ENCODE measurements at regions not wholly inside any gene's neighbourhood (a gene's known extent, or its start where the extent isn't known, plus 50 kb on each side); places are given as distances from the start of the nearest gene placed in this dataset.

GRCh38 chr7:53940483-53940882 is 601.7 kb upstream of the VSTM2A start:
- H3K4me3 ChIP-seq (ENCODE audit: low read depth, low read length) = no peak overlapping the region

- no peak overlapping the region for H3K4me3 ChIP-seq (ENCODE audit: low read depth, low read length)
Observed at GRCh38 chr7:53947732-53948131, 594.4 kb upstream of the VSTM2A start.

- no peak overlapping the region for H3K4me3 ChIP-seq (ENCODE audit: low read depth, low read length)
Observed at GRCh38 chr7:53965716-53966115, 576.5 kb upstream of the VSTM2A start.

- no peak overlapping the region for H3K4me3 ChIP-seq (ENCODE audit: low read depth, low read length)
Observed at GRCh38 chr7:53983480-53983879, 558.7 kb upstream of the VSTM2A start.

GRCh38 chr7:53984776-53985175 is 557.4 kb upstream of the VSTM2A start:
- H3K4me3 ChIP-seq (ENCODE audit: low read depth, low read length) = no peak overlapping the region

GRCh38 chr7:53988376-53988775 is 553.8 kb upstream of the VSTM2A start:
- H3K4me3 ChIP-seq (ENCODE audit: low read depth, low read length) = no peak overlapping the region

- no peak overlapping the region for H3K4me3 ChIP-seq (ENCODE audit: low read depth, low read length)
Observed at GRCh38 chr7:53993224-53993623, 549.0 kb upstream of the VSTM2A start.

- H3K4me3 ChIP-seq (ENCODE audit: low read depth, low read length) = no peak overlapping the region
Observed at GRCh38 chr7:53996876-53997275, 545.3 kb upstream of the VSTM2A start.

GRCh38 chr7:54014765-54015164 is 527.4 kb upstream of the VSTM2A start:
- H3K4me3 ChIP-seq (ENCODE audit: low read depth, low read length) = no peak overlapping the region

- H3K4me3 ChIP-seq (ENCODE audit: low read depth, low read length) = no peak overlapping the region
Observed at GRCh38 chr7:54015251-54015650, 526.9 kb upstream of the VSTM2A start.

- no peak overlapping the region for H3K4me3 ChIP-seq (ENCODE audit: low read depth, low read length)
Observed at GRCh38 chr7:54037873-54038272, 504.3 kb upstream of the VSTM2A start.

- H3K4me3 ChIP-seq (ENCODE audit: low read depth, low read length) = no peak overlapping the region
Observed at GRCh38 chr7:54060643-54061042, 481.5 kb upstream of the VSTM2A start.

- H3K4me3 ChIP-seq (ENCODE audit: low read depth, low read length) = no peak overlapping the region
Observed at GRCh38 chr7:54066643-54067042, 475.5 kb upstream of the VSTM2A start.

- no peak overlapping the region for H3K4me3 ChIP-seq (ENCODE audit: low read depth, low read length)
Observed at GRCh38 chr7:54069843-54070242, 472.3 kb upstream of the VSTM2A start.

GRCh38 chr7:54072710-54073109 is 469.5 kb upstream of the VSTM2A start:
- H3K4me3 ChIP-seq (ENCODE audit: low read depth, low read length) = no peak overlapping the region

GRCh38 chr7:54076616-54077015 is 465.6 kb upstream of the VSTM2A start:
- no peak overlapping the region for H3K4me3 ChIP-seq (ENCODE audit: low read depth, low read length)

- H3K4me3 ChIP-seq (ENCODE audit: low read depth, low read length) = no peak overlapping the region
Observed at GRCh38 chr7:54080525-54080924, 461.6 kb upstream of the VSTM2A start.

GRCh38 chr7:54080971-54081370 is 461.2 kb upstream of the VSTM2A start:
- H3K4me3 ChIP-seq (ENCODE audit: low read depth, low read length) = no peak overlapping the region

GRCh38 chr7:54084340-54084739 is 457.8 kb upstream of the VSTM2A start:
- no peak overlapping the region for H3K4me3 ChIP-seq (ENCODE audit: low read depth, low read length)

- no peak overlapping the region for H3K4me3 ChIP-seq (ENCODE audit: low read depth, low read length)
Observed at GRCh38 chr7:54090652-54091213, 451.4 kb upstream of the VSTM2A start.

GRCh38 chr7:54091322-54091721 is 450.9 kb upstream of the VSTM2A start:
- H3K4me3 ChIP-seq (ENCODE audit: low read depth, low read length) = no peak overlapping the region

GRCh38 chr7:54097886-54098285 is 444.3 kb upstream of the VSTM2A start:
- no peak overlapping the region for H3K4me3 ChIP-seq (ENCODE audit: low read depth, low read length)

GRCh38 chr7:54109501-54109900 is 432.7 kb upstream of the VSTM2A start:
- H3K4me3 ChIP-seq (ENCODE audit: low read depth, low read length) = no peak overlapping the region

Data from iPS-11a (cell line).